ENCODE measurements at regions not wholly inside any gene's neighbourhood (a gene's known extent, or its start where the extent isn't known, plus 50 kb on each side); places are given as distances from the start of the nearest gene placed in this dataset.
"Not testable (repeated sequence)": the region's sequence is repeated elsewhere in the genome, so short reads cannot be mapped to it uniquely, and the experiment has no call there.

DNA sequence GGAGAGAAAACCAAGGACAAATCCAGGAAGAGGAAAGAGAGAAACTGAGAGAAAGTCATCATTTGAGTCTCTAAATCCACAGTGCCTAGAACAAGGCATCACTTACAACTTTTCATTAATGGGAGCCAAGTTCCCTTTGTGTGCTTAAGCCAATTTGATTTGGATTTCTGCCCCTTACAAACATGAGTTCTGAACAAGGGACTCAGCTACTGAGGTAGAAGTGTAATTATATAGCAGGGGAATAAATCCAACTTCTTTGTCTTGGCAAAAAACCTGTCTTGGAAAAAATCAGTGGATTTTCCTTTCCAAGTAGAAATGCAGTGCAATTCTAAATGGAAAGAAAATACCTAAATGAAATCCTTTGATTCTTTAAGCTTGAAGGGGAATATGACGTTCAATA, 307.2 kb upstream of the CNTN3 start:
- DNase-seq = no peak

DNA sequence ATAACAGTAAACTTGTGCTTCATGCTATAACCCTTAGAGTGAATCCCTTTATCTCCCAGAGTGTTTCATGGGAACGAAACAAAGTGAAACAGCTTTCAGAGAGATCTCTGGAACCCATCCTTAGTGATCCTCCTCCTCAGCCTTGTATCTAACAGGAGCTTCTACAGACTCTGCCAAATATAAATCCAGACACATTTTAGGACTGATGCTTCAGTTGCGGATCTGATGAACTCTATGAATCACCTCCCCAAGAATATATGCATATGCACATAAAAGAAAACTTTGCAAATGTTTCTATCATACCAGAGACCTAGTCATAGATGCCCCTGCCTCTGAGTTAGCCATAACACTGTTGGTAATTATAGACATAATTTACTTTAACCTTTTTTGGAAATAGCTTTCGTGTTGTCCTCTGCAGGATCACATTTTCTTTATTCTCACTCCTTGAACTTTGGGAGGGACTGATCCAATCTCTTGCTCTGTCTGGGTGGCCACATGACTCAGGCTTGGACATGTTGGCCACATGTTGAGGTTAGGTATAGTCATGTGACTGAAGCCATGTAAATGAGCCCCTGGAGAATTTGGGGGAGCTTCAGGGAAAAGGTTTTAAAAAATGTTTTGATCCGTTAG, 306.4 kb upstream of the CNTN3 start:
- no peak for DNase-seq

DNA sequence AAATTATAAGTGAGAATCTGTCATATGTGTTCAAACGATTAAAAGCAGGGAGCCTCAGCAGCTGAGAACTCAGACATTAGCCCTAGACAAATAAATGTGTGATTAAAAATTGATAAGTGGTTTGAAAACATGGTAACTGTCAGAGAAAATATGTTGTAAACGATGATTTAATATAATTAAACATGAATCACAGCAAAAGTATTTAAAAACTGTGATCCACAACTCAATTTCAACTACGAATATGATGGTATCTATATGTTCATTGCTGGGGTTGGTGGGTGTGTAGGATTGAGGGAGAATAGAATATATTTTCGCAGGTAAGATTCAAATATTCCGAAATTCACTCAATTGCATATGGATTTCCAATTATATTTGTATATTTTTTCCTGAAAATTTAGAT, 302.2 kb upstream of the CNTN3 start:
- no peak for DNase-seq

DNA sequence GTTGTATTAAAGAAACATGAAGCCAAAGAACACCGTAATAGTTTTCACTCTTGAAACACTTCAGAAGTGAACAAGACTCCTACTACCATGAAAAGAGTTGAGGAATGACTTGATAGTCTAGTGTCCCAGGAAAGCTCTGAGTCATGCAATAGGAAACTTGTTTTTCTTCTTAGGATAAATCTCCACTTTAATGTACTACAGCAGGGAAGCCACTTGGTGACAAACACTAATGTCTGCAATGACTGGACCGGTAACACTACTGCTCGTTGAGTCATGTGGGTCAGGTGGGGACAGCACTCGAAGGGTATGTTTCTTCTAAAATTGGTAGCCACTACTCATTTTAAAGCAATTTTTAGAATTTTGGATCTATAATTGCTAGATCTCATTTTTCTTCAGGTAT, 291.7 kb upstream of the CNTN3 start:
- no peak for DNase-seq

DNA sequence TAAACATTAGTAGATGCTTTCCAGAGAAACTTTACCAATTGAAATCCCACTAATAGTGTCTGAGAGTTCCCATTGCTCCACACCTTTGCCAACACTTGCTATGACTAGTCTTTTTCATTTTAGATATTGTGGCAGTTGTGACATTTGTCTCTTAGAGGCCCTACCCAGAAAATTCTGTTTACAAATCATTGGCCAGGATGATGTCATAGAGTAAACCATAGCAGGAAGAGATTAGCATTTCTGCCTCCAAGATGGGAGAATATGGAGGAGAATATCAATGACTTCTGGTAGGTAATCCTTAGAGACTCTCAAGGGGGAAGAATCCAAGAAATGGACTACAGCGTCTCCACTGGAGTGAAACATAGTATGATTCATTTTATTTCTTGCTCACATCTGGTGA, 291.0 kb upstream of the CNTN3 start:
- DNase-seq = no peak

DNA sequence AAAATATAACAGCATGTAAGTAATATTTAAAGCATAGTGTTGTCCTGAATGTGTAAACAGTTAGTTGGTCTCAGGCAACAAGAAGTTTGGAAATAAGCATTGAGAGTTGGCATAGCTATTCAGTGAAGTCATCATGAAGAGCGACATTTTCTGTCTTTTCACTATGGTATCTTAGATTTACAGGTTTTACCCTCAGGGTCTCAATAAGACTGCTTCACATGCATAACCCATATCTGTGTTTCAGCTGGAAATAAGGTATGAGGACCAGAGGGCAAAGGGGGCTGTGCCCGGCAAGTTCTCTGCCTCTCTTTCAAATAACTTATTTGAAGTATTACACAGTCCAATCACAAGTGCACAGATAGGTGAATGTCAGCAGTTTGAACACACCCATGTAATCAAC, 290.2 kb upstream of the CNTN3 start:
- DNase-seq = no peak

DNA sequence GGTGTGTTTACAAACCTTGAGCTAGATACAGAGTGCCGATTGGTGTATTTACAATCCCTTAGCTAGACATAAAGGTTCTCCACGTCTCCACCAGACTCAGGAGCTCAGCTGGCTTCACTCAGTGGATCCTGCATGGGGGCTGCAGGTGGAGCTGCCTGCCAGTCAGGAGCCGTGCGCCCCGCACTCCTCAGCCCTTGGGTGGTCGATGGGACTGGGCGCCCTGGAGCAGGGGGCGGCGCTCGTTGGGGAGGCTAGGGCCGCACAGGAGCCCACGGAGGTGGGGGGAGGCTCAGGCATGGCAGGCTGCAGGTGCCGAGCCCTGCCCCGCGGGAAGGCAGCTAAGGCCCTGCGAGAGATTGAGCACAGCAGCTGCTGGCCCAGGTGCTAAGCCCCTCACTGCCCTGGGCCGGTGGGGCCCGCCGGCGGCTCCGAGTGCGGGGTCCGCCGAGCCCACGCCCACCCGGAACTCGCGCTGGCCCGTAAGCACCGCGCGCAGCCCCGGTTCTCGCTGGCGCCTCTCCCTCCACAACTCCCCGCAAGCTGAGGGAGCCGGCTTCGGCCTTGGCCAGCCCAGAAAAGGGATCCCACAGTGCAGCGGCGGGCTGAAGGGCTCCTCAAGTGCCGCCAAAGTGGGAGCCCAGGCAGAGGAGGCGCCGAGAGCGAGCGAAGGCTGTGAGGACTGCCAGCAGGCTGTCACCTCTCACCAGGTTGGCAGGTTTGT, 285.5 kb upstream of the CNTN3 start:
- DNase-seq = not testable (repeated sequence)

DNA sequence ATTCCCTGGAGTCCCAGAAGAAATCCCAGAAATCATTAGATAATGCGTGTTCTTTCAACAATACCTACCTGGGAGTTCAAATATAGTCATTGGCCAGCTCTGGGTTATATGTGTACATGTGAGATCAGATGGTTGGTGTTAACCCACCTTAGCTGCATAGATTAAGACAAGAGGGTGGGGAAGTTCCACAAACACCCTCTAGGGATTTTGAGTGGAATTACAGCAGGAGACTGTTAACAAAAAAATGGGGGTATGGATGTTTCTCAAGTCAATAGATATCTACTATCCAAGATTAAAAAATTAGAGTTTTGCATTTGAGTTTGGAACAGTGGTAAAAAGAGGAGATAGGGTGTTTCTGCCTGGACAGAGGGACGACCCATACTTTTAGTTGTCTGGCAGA, 282.5 kb upstream of the CNTN3 start:
- no peak for DNase-seq

DNA sequence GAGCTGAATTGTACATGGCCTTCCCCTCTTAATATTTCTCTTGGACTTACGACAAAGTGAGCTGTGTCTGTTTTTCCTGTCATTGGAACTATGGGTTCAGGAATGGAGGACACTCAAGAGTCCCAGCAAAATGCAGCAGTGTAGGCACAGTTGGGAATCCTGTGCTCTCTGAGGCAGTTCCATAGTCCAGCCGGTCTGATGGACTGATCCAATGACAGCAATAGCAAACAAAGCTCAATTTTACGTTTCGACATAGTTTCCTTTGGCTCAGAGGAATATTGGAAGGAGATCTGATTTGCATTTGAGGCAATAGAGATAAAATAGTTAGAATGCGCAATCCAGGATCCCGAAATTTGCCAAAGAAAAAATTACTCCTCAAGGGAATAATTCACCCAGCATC, 276.9 kb upstream of the CNTN3 start:
- DNase-seq = no peak

DNA sequence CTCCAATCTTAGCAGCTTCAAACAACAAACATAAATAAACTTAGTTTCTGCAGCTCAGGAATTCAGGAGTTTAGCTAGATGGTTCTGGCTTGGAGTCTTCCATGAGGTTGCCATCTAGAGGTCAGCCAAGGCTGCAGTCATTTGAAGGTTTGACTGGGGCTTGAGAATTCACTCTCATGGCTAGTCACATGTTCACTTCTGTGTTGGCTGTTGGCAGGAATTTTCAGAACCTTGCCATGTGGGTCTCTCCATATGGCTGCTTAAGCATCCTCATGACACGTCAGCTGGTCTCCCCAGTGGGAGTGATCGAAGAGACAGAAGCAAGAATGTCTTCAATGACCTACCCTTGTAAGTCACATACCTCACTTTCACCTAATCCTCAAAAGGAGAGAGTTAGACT, 269.2 kb upstream of the CNTN3 start:
- DNase-seq = no peak

DNA sequence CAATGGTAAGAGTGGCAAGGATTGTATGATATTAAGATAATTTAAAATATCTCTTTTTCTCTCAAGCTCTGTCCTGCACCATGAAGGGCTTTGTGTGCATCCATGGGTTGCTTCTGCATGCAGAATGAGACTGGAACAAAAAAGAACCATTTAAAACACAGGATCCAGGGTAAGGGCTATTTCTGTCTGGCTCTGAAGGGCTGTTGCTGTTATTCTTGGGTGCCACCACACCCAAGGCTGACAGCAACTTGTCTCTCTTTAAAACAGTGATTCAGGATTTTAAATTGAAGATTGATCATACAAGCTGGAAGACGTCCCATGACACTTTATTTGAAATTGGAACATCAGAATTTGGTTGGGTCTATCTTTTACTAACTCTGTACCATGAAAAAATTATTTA, 268.8 kb upstream of the CNTN3 start:
- no peak for DNase-seq

DNA sequence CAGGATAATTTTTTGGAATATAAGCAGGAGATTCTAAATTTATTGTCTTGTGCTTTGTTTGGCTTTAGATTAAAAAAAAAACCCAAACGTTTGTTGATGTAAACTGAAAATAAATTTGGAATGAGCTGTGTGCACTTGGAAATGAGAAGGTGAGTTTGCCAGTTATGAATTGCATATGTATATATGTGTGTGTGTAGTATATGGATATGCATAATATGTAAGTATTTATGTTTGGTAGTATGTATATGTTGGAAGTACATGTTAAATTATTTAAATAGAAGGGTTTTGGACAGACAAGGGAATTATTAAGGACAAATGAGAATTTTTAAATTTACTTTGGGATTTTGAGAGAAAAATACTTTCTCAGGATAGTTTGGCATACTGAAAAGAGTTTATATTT, 265.8 kb upstream of the CNTN3 start:
- no peak for DNase-seq

DNA sequence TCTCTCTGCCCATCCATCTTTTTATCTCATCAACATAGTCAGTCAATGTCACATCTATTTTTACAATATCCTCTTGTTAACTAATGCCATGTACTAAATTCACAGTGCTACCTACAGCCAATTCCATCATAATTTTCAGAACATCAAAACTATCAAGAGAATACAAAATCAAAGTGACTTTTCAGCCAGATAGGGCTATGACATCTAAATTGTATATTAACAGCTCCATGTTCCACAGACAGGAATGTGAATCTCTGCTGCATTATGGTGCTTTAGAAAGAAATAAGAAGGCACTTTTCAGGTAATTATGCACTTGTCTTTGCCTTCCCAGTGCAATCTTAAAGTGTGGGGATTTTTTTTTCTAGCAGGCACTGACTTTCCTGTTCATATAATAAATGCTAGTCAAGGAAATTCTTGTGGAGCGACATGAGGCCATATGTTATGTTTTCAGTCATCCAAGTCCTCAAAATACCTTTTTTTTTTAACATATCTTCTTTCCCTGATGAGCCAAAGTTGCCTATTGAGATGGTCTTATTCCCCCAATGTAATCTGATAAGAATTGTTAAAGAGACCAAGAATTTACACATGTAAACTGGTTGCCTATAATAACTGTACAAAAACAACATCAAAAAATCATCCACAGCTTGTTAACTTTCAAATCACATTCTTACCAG, 252.0 kb upstream of the CNTN3 start:
- DNase-seq = no peak

DNA sequence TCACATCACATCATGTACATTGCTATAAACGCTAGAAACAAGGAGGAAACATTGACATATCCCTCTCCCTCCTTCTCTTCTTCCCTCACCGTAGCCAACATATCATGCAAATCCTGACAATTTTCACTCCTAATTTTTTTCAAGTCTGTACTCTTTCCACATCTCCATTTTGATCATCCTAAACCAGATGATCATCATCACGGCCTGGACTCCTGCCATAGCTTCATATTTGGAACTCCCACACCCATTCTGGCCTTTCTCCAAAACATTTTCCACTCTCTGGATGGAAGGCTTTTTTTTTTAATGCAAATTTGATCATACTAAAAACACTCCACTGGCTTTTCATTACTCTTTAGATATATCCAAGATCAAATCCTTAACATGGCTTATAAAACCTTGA, 248.0 kb upstream of the CNTN3 start:
- DNase-seq = peak; percentile 28

DNA sequence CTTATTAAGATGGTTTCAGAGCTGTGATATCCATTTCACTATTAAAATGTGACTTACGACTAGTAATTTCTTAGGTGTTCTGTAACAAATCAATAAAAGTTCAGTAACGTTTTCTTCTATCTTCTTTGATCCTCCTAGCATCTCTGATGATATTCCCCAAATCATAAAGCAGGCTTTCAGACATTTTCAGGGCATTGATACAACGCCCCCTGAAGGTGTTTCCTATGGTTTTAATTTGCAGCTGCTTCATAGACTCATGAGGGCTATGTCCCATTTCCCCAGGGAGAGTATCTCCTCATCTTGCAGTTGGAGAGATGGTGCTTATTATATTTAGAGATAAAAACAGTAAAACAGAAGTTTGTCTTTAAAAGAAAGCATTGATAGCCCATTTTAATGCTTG, 246.8 kb upstream of the CNTN3 start:
- DNase-seq = no peak

DNA sequence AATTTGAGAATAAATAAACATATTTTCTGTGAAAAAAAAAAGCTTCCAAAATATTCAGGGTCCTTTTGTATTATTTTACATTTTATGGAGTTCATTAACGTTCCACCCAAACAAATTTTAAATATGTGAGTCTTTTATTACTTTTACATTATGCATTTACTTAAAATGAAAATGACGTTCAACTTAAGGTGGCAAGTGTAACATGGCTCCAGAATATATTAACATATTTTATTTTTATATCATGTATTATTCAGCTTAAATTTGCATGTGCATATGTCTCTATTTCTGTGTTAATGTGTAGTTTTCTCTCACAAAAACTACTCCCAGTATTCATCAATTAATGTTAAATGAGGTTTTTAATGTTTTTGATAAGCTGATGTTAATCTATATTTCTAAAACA, 243.6 kb upstream of the CNTN3 start:
- DNase-seq = no peak

DNA sequence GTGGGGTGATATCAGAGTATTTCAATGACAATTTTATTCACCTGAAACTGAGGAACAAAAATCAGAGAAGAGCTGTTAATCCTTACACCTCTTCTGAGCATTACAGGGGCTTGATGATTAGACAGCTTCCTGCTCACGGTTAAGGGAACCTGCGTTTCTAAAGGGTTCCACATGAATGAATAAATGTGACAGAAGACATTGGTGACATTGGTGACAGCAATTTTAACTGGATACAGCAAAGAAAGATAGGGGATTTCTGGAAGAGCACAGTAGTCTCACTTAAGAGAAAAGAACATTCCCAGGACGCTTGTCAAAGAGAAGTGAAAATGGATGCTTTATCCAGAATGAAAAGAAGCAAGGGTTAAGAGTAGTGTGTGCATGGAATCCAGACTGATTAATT, 235.9 kb upstream of the CNTN3 start:
- DNase-seq = no peak

DNA sequence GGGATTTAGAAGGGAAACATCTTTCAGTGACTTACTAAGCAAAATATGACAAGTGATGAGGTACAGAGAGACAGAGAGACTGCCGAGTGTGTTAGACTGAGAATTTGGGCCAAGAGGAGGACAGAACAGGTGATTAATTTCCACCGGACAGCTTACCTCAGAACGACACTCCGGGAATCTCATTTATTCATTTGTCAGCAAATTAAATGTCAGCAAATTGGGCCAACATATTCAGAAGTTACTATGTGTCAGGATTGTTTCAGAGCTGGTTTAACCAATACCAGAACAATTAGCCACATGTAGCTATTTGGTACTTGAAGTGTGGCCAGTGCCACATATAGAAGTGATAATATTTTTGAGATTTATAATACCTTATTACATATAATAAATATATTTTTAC, 232.6 kb upstream of the CNTN3 start:
- no peak for DNase-seq

DNA sequence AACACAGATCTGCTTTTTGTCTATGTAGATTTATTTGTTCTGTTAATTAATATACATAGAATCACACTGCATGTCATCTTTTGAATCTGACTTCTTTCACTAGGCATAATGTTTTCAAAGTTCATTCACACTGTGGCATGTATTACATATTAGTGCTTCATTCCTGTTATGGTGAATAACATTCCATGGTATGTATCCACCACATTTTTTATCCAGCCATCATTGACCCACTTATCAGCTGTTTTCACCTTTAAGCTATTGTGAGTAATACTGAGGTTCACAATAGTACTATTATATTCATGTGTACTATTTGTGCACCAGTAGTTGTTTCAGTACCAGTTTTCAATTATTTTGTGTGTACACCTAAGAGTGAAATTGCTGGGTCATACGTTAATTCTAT, 230.6 kb upstream of the CNTN3 start:
- DNase-seq = no peak

DNA sequence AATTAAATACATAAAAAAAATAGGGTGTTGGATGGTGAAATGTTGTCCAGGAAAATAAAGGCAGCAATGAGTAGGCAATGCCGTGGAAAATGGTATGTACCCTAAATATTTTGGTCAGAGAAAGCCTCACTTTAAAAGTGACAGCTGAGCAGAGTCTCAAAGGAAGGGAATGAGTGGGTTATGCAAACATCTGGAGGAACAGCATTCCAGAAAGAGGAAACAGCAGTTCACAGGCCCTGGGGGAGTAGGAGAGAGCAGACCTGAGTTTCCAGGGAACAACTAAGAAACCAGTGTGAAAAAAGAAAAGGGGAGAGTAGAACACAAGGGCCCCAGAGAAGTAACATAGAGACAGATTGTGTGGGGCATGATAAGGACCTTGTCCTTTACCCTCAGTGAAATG, 230.0 kb upstream of the CNTN3 start:
- no peak for DNase-seq

DNA sequence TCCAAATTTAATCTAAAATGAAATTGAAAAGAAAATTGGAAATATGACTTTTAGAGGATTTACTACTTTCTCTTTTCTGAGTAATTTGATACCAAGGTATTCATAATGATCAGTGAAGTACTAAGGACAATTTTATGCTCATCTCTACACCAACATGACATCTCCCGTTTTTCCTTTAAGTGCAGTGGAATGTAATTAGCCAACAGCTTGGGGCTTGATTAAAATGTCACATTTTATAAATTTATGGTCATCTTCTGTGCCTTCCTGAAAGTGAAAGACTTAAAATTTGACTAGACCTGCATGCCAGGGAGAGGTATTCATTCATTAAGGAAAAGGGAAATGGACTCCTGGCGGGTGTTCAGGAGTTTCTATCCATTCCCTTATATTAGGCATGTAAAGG, 228.2 kb upstream of the CNTN3 start:
- DNase-seq = no peak

DNA sequence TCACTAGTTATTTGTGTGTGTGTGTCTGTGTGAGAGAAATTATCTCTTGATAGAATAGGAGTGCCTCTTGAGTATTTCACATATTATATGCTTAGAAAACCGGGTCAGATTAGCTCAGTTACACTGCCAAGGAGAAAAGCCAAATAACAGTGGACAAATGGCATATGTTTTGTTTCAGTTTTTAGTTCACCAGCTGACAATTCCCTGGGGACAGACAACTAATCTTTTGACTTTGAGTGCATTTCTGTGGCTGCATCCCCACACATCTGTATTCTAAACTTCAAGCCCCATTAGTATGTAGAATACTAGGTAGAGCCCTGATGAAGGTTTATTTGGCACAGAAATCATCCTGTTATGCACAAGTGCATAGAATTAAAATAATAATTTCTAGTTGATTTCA, 227.7 kb upstream of the CNTN3 start:
- no peak for DNase-seq

DNA sequence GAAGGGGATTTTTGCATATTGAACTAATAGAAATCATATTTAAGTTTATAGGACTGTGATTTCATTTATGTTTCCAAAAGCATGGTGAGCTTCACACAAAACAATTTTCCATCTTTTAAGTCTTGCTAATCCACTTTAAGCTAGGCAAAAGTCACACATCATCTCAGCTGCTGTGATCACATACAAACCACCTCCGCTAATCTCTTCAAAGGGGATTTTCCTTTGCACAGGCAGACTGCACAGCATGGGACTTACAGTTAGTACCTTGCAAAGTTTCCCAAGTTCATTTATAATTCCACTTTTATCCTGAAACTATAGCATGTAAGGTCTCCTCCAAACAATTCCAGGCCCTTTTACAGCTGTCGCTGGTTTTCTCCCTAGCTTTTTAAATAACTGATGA, 225.1 kb upstream of the CNTN3 start:
- DNase-seq = no peak

DNA sequence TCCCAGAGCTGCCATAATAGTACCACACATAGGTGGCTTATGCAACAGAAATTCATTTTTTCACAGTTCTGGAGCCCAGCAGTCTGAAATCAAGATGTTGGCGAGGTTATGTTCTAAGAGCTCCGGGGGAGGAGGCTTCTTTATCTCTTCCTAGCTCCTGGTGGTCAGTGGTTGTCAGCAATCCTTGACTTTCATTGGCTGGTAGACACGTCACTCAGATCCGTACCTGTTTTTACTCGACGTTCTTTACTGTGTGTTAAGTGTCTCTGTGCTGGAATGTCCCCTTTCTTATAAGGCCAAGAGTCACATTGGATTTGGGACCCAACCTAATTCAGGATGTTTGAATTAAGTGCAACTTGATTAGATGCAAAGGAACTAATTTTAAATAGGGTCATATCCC, 218.5 kb upstream of the CNTN3 start:
- no peak for DNase-seq

DNA sequence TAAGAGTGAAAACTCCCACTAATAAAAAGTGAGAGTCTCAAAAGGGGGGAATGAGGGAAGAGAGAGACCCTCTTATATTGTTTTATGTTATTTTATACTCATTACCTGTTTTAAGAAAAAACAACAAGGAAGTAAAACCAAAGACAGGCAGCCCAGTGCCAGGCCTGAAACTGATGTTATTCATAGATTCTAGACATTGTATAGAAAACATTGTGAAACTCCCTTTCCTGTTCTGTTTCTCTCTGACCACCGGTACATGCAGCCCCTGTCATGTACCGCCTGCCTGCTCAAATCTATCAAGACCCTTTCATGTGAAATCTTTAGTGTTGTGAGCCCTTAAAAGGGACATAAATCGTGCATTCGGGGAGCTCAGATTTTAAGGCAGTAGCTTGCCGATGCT, 216.4 kb upstream of the CNTN3 start:
- not testable (repeated sequence) for DNase-seq
